ENCODE measurements at regions not wholly inside any gene's neighbourhood (a gene's known extent, or its start where the extent isn't known, plus 50 kb on each side); places are given as distances from the start of the nearest gene placed in this dataset.

DNA sequence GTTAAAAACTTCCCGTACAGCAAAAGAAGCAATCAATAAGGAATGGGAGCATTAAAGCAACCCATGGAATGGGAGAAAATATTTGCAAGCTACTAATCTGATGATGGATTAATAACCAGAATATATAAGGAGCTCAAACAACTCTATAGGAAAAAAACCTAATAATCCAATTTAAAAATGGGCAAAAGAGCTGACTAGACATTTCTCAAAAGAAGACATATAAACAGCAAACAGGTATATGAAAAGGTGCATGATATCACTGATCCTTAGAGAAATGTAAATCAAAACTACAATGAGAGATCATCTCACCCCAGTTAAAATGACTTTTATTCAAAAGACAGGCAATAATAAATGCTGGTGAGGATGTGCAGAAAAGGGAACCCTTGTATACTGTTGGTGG, 52.7 kb upstream of the POU1F1 start:
- no peak for DNase-seq (ENCODE audit: low read depth)

Data from EH (cell line).